Activated T-helper 1 cell treated with anti-CD3 and anti-CD28 coated beads, Interleukin-12 subunit alpha, Interleukin-12 subunit beta, Interleukin-2, Interleukin-4 antibody, amounts not matched to agents 30 ng/mL and 10 ng/mL and 1 ng/mL, durations not matched to agents 14 hours and 24 hours and 36 hours (primary cell): ENCODE measurements at regions not wholly inside any gene's neighbourhood (a gene's known extent, or its start where the extent isn't known, plus 50 kb on each side); places are given as distances from the start of the nearest gene placed in this dataset.

Experiments used
- DNase-seq: peaks from one replicate; pipeline ENCODE4 v3.0.0; 2021; ENCODE audit warnings: low spot score
- H3K27ac Mint-ChIP-seq: one replicate; pipeline ENCODE4 v1.8.0; 2021; ENCODE audit warnings: mild to moderate bottlenecking, mixed read lengths
- H3K27me3 Mint-ChIP-seq: one replicate; pipeline ENCODE4 v1.8.0; 2022; ENCODE audit warnings: mild to moderate bottlenecking, moderate library complexity, mixed read lengths; ENCODE audit not compliant: insufficient read depth
- H3K36me3 Mint-ChIP-seq: one replicate; pipeline ENCODE4 v1.8.0; 2021; ENCODE audit warnings: low read depth, mixed read lengths
- H3K4me1 Mint-ChIP-seq: one replicate; pipeline ENCODE4 v1.8.0; 2021; ENCODE audit warnings: low read depth, mixed read lengths
- H3K4me3 Mint-ChIP-seq: one replicate; pipeline ENCODE4 v1.8.0; 2021; ENCODE audit warnings: mild to moderate bottlenecking, moderate library complexity, mixed read lengths
- H3K9me3 Mint-ChIP-seq: one replicate; pipeline ENCODE4 v1.8.0; 2021; ENCODE audit warnings: mixed read lengths
- intact Hi-C: fragments of 100-400 bp; cut with micrococcal nuclease; formaldehyde crosslinking; loops from one replicate; pipeline ENCODE4 v1.15.1; 2024

- no peaks in the 10 kb centered on the region for H3K4me1 Mint-ChIP-seq
- intact Hi-C loops, result no loop called here
- no peak overlapping the region for H3K4me3 Mint-ChIP-seq
- no peak for DNase-seq
- no peak overlapping the region for H3K27ac Mint-ChIP-seq
- H3K36me3 Mint-ChIP-seq, result no peaks in the 10 kb centered on the region
- H3K9me3 Mint-ChIP-seq, result no peaks in the 10 kb centered on the region
- peaks cover 2% of the 10 kb centered on the region for H3K27me3 Mint-ChIP-seq
Observed at GRCh38 chr6:82085701-82086100, 161.8 kb downstream of the IBTK start.

- no peak overlapping the region for H3K4me3 Mint-ChIP-seq
- no peaks in the 10 kb centered on the region for H3K4me1 Mint-ChIP-seq
- intact Hi-C loops, result no loop called here
- DNase-seq, result no peak
- H3K27me3 Mint-ChIP-seq, result peaks cover 2% of the 10 kb centered on the region
- H3K36me3 Mint-ChIP-seq, result no peaks in the 10 kb centered on the region
- no peak overlapping the region for H3K27ac Mint-ChIP-seq
- H3K9me3 Mint-ChIP-seq, result no peaks in the 10 kb centered on the region
Observed at GRCh38 chr6:82084324-82084920, 163.1 kb downstream of the IBTK start.

DNA sequence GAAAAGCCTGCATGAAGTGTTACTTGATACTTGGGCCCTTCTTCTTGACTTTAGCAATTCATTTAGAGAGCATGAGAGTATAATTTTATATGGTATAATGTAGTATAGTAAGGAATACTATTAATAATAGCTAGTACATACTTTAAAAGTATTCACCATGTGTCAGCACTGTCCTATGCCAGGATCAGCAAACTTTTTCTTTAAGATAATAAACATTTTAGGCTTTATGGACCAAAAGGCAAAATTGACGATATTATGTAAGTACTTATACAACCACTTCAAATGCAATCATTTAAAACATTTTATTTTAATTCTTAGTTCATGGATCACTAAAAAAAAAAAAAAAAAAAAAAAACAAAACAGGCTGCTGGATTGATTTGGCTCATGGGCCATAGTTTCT is 163.9 kb downstream of the IBTK start:
- Mint-ChIP-seq H3K36me3 (no peaks in the 10 kb centered on the region), H3K27ac (no peak overlapping the region), H3K4me3 (no peak overlapping the region), H3K27me3 (no peaks in the 10 kb centered on the region), H3K4me1 (no peaks in the 10 kb centered on the region), H3K9me3 (no peaks in the 10 kb centered on the region)
- DNase-seq, result no peak
- intact Hi-C loops, result no loop called here

DNA sequence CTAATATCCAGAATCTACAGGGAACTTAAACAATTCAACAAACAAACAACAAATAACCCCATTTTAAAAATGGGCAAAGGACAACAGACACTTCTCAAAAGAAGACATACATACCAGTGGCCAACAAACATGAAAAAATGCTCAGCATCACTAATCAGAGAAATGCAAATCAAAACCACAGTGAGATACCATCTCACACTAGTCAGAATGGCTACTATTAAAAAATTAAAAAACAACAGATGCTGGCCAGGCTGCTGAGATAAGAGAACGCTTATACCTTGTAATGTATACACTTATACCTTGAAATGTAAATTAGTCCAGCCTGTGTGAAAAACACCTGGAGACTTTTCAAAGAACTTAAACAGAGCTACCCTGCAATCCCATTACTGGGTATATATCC is 166.8 kb downstream of the IBTK start:
- H3K36me3 Mint-ChIP-seq, result no peaks in the 10 kb centered on the region
- no peak overlapping the region for H3K4me3 Mint-ChIP-seq
- H3K4me1 Mint-ChIP-seq, result no peaks in the 10 kb centered on the region
- intact Hi-C loops, result no loop called here
- DNase-seq, result no peak
- no peaks in the 10 kb centered on the region for H3K9me3 Mint-ChIP-seq
- H3K27me3 Mint-ChIP-seq, result no peaks in the 10 kb centered on the region
- no peak overlapping the region for H3K27ac Mint-ChIP-seq

- Mint-ChIP-seq H3K4me3 (no peak overlapping the region), H3K36me3 (no peaks in the 10 kb centered on the region), H3K9me3 (no peaks in the 10 kb centered on the region), H3K27ac (no peak overlapping the region), H3K4me1 (no peaks in the 10 kb centered on the region), H3K27me3 (no peaks in the 10 kb centered on the region)
- no peak for DNase-seq
- intact Hi-C loops, result no loop called here
Observed at GRCh38 chr6:82078286-82078908, 169.1 kb downstream of the IBTK start.

- Mint-ChIP-seq H3K4me1 (no peaks in the 10 kb centered on the region), H3K4me3 (no peak overlapping the region), H3K36me3 (no peaks in the 10 kb centered on the region), H3K9me3 (no peaks in the 10 kb centered on the region), H3K27ac (no peak overlapping the region), H3K27me3 (no peaks in the 10 kb centered on the region)
- intact Hi-C loops, result no loop called here
- no peak for DNase-seq
Observed at GRCh38 chr6:82076916-82077315, 170.6 kb downstream of the IBTK start.

GRCh38 chr6:82074556-82074955 is 173.0 kb downstream of the IBTK start:
- no peaks in the 10 kb centered on the region for H3K27me3 Mint-ChIP-seq

GRCh38 chr6:82073484-82073883 is 174.1 kb downstream of the IBTK start:
- intact Hi-C loops, result no loop called here
- Mint-ChIP-seq H3K4me1 (no peaks in the 10 kb centered on the region), H3K27ac (no peak overlapping the region), H3K9me3 (no peaks in the 10 kb centered on the region), H3K27me3 (no peaks in the 10 kb centered on the region), H3K36me3 (no peaks in the 10 kb centered on the region), H3K4me3 (no peak overlapping the region)
- no peak for DNase-seq

More at GRCh38 chr6:82074556-82074955, 173.0 kb downstream of the IBTK start:
- Mint-ChIP-seq H3K4me3 (no peak overlapping the region), H3K4me1 (no peaks in the 10 kb centered on the region), H3K27ac (no peak overlapping the region), H3K9me3 (no peaks in the 10 kb centered on the region), H3K36me3 (no peaks in the 10 kb centered on the region)
- DNase-seq, result no peak
- intact Hi-C loops, result no loop called here

DNA sequence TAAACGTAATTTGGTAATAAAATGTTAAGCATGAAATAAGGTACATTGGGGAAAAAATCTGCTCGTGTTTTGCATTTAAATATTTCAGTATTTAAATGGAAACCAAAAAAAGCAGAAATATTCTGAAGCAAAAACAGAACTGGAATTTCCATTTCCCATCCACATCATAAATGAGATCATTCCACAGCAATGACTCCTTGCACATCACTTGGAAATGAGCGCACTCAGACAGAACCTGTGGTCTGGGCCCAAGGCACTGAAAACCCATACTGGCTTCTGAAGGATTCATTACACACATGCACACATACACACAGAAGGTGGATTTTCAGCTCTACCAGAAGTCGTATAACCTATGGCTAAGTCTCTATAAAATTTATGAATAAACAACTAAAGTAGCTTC is 174.8 kb downstream of the IBTK start:
- no peak overlapping the region for H3K27ac Mint-ChIP-seq
- intact Hi-C loops, result no loop called here
- H3K4me3 Mint-ChIP-seq, result no peak overlapping the region
- H3K9me3 Mint-ChIP-seq, result no peaks in the 10 kb centered on the region
- no peaks in the 10 kb centered on the region for H3K27me3 Mint-ChIP-seq
- H3K36me3 Mint-ChIP-seq, result no peaks in the 10 kb centered on the region
- H3K4me1 Mint-ChIP-seq, result no peaks in the 10 kb centered on the region
- DNase-seq, result no peak

GRCh38 chr6:82072121-82072521 is 175.4 kb downstream of the IBTK start:
- intact Hi-C loops, result no loop called here

DNA sequence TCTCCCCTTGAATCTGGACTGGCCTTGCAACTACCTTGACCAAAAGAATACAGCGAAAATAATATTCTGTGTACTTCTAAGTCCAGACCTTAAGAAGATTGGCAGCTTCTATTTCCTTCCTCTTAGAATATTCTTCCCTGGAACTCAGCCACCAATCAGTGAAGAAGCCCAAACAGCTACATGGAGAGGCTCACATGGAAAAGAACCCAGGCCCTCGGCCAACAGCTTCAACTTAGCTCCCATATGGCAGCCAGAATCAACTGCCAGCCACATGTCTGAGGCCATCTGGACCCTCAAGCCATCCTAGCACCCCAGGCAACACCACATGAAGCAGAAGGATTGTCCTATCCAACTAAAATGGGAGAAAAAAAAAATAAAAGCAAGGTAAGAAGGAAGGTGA is 178.8 kb downstream of the IBTK start:
- H3K27ac Mint-ChIP-seq, result no peak overlapping the region
- no peaks in the 10 kb centered on the region for H3K4me1 Mint-ChIP-seq
- H3K36me3 Mint-ChIP-seq, result no peaks in the 10 kb centered on the region
- DNase-seq, result no peak
- H3K9me3 Mint-ChIP-seq, result no peaks in the 10 kb centered on the region
- no peak overlapping the region for H3K4me3 Mint-ChIP-seq
- H3K27me3 Mint-ChIP-seq, result no peaks in the 10 kb centered on the region
- intact Hi-C loops, result no loop called here

More at GRCh38 chr6:82072121-82072521, 175.4 kb downstream of the IBTK start:
- DNase-seq, result no peak
- Mint-ChIP-seq H3K36me3 (no peaks in the 10 kb centered on the region), H3K4me1 (no peaks in the 10 kb centered on the region), H3K9me3 (no peaks in the 10 kb centered on the region), H3K27me3 (no peaks in the 10 kb centered on the region), H3K4me3 (no peak overlapping the region), H3K27ac (no peak overlapping the region)

GRCh38 chr6:82066991-82067411 is 180.5 kb downstream of the IBTK start:
- Mint-ChIP-seq H3K27ac (no peak overlapping the region), H3K36me3 (no peaks in the 10 kb centered on the region), H3K4me3 (no peak overlapping the region), H3K27me3 (no peaks in the 10 kb centered on the region), H3K4me1 (no peaks in the 10 kb centered on the region), H3K9me3 (no peaks in the 10 kb centered on the region)
- DNase-seq, result no peak
- intact Hi-C loops, result no loop called here

DNA sequence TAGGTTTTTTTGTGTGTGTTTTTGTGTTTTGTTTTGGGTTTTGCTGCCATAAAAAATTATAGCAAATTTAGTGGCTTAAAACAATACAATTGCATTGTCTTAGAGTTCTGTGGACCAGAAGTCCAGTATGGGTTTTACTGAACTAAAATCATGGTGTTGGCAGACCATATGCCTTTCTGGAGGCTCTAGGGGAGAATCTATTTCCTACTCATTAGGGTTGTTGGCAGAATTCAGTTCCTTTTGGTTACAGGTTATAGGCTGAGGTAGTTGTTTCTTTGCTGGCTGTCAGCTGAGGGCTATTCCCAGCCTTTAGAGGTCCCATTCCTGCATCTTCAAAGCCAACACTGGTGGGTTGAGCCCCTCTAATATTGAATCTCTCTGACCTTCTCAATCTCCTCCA is 181.3 kb downstream of the IBTK start:
- intact Hi-C loops, result no loop called here
- no peak overlapping the region for H3K4me3 Mint-ChIP-seq
- H3K9me3 Mint-ChIP-seq, result no peaks in the 10 kb centered on the region
- no peak for DNase-seq
- H3K27ac Mint-ChIP-seq, result no peak overlapping the region
- no peaks in the 10 kb centered on the region for H3K36me3 Mint-ChIP-seq
- no peaks in the 10 kb centered on the region for H3K27me3 Mint-ChIP-seq
- no peaks in the 10 kb centered on the region for H3K4me1 Mint-ChIP-seq

GRCh38 chr6:82063574-82063973 is 184.0 kb downstream of the IBTK start:
- no peaks in the 10 kb centered on the region for H3K36me3 Mint-ChIP-seq
- DNase-seq, result no peak
- no peaks in the 10 kb centered on the region for H3K27me3 Mint-ChIP-seq
- intact Hi-C loops, result no loop called here
- H3K9me3 Mint-ChIP-seq, result no peaks in the 10 kb centered on the region
- H3K4me3 Mint-ChIP-seq, result no peak overlapping the region
- H3K4me1 Mint-ChIP-seq, result no peaks in the 10 kb centered on the region
- no peak overlapping the region for H3K27ac Mint-ChIP-seq
